WTC11 (cell line): ENCODE measurements at regions not wholly inside any gene's neighbourhood (a gene's known extent, or its start where the extent isn't known, plus 50 kb on each side); places are given as distances from the start of the nearest gene placed in this dataset.

ENCODE experiments used
- ATF1 ChIP-seq: sonication (generic); formaldehyde crosslinking; IDR thresholded peaks from 2 replicates; pipeline ENCODE4 v1.8.1; 2023; ENCODE audit warnings: mild to moderate bottlenecking, moderate library complexity, missing genetic modification reagents
- ATF2 ChIP-seq: sonication (generic); formaldehyde crosslinking; IDR thresholded peaks from 2 replicates; pipeline ENCODE4 v1.8.1; 2022; ENCODE audit warnings: low read depth, missing genetic modification reagents, borderline replicate concordance
- CTCF ChIP-seq: fragments of 200-600 bp; IDR thresholded peaks from 2 replicates; pipeline ENCODE4 v1.8.0; 2022; ENCODE audit warnings: antibody characterized with exemption
- ESRRA ChIP-seq: sonication (generic); formaldehyde crosslinking; IDR thresholded peaks from 2 replicates; pipeline ENCODE4 v1.8.1; 2022; ENCODE audit warnings: mild to moderate bottlenecking, missing genetic modification reagents, borderline replicate concordance
- GTF2I ChIP-seq: fragments of 250-450 bp; sonication (Bioruptor Pico); conservative IDR thresholded peaks from 2 replicates; pipeline ENCODE4 v1.4.0; 2021; ENCODE audit warnings: mild to moderate bottlenecking
- IRF1 ChIP-seq: sonication (generic); formaldehyde crosslinking; IDR thresholded peaks from 2 replicates; pipeline ENCODE4 v1.8.0; 2023; ENCODE audit warnings: missing genetic modification reagents
- NR1H2 ChIP-seq: sonication (generic); formaldehyde crosslinking; IDR thresholded peaks from 2 replicates; pipeline ENCODE4 v1.9.0; 2021; ENCODE audit warnings: mild to moderate bottlenecking, moderate library complexity, missing genetic modification reagents
- PREB ChIP-seq: sonication (generic); formaldehyde crosslinking; IDR thresholded peaks from 2 replicates; pipeline ENCODE4 v1.8.1; 2022; ENCODE audit warnings: mild to moderate bottlenecking, missing genetic modification reagents, moderate library complexity, borderline replicate concordance
- SP1 ChIP-seq: sonication (generic); formaldehyde crosslinking; conservative IDR thresholded peaks from 2 replicates; pipeline ENCODE4 v1.8.1; 2022; ENCODE audit warnings: missing genetic modification reagents
- STAT6 ChIP-seq: sonication (generic); formaldehyde crosslinking; conservative IDR thresholded peaks from 2 replicates; pipeline ENCODE4 v1.8.1; 2023; ENCODE audit warnings: mild to moderate bottlenecking, low read depth, missing genetic modification reagents, moderate library complexity
- TEAD4 ChIP-seq: sonication (generic); formaldehyde crosslinking; IDR thresholded peaks from 2 replicates; pipeline ENCODE4 v1.8.0; 2022; ENCODE audit warnings: mild to moderate bottlenecking, missing genetic modification reagents
- ZNF121 ChIP-seq: sonication (generic); formaldehyde crosslinking; IDR thresholded peaks from 2 replicates; pipeline ENCODE4 v1.8.0; 2023; ENCODE audit warnings: missing genetic modification reagents
- ZNF512 ChIP-seq: sonication (generic); formaldehyde crosslinking; IDR thresholded peaks from 2 replicates; pipeline ENCODE4 v1.8.1; 2022; ENCODE audit warnings: missing genetic modification reagents, borderline replicate concordance

- no peak for TF ChIP-seq NR1H2 (CRISPR knock-in tag)
- TF ChIP-seq CTCF = no peak
- TF ChIP-seq PREB (CRISPR knock-in tag) = no peak
- TF ChIP-seq GTF2I (CRISPR knock-in tag) = no peak
- TF ChIP-seq ATF1 (CRISPR knock-in tag) = no peak
- TF ChIP-seq SP1 = no peak
- no peak for TF ChIP-seq ATF2 (CRISPR knock-in tag)
- no peak for TF ChIP-seq IRF1
- TF ChIP-seq TEAD4 (CRISPR knock-in tag) = no peak
- no peak for TF ChIP-seq ZNF121
- TF ChIP-seq ZNF512 = no peak
- no peak for TF ChIP-seq STAT6 (CRISPR knock-in tag)
- no peak for TF ChIP-seq ESRRA (CRISPR knock-in tag)
Observed at GRCh38 chr5:33129309-33129708, 311.5 kb upstream of the TARS1 start.
